ENCODE measurements at regions not wholly inside any gene's neighbourhood (a gene's known extent, or its start where the extent isn't known, plus 50 kb on each side); places are given as distances from the start of the nearest gene placed in this dataset.

- H3K4me3 ChIP-seq (replicated peaks in 1 of 2; ENCODE audit: low read depth in 1 of 2, low read length in 2 of 2), result no peak overlapping the region
- H3K9ac ChIP-seq (ENCODE audit: low read length), result no peak overlapping the region
- no peaks in the 10 kb centered on the region for H3K9me3 ChIP-seq (ENCODE audit: control insufficient read depth in 1 of 2, insufficient read depth in 1 of 2, low read depth in 1 of 2, low read length in 2 of 2)
- H3K9me2 ChIP-seq (ENCODE audit: insufficient read depth), result no peaks in the 10 kb centered on the region
- POLR2A ChIA-PET, result no interaction called here
- H3K4me2 ChIP-seq (ENCODE audit: low read length), result no peak overlapping the region
- no peaks in the 10 kb centered on the region for H3K79me2 ChIP-seq (ENCODE audit: insufficient read depth, low read length)
- no TSS peak for BruUV-seq (replicated peaks)
- RAD21 ChIA-PET (ENCODE audit: low non-redundant PET in 1 of 2, low total read pairs in 2 of 2, uncharacterized antibody in 2 of 2, unreplicated experiment in 2 of 2), result no interaction called here
- no peak for ATAC-seq
- H3K4me1 ChIP-seq (ENCODE audit: control insufficient read depth in 1 of 2, insufficient read depth in 2 of 2, low read length in 2 of 2), result no peaks in the 10 kb centered on the region
- no peaks in the 10 kb centered on the region for H3K36me3 ChIP-seq (ENCODE audit: control insufficient read depth in 1 of 2, insufficient read depth in 2 of 2, low read length in 2 of 2)
- no peaks in the 10 kb centered on the region for H3K27me3 ChIP-seq (ENCODE audit: insufficient read depth, low read length)
- CTCF ChIA-PET, result no interaction called here
- no peak for TF ChIP-seq SP1 (IDR thresholded peaks at IDR 0.05; ENCODE audit: low read depth)
- no peak for TF ChIP-seq EZH2phosphoT487 (IDR thresholded peaks at IDR 0.05; ENCODE audit: borderline replicate concordance)
- TF ChIP-seq ZNF274 (IDR thresholded peaks at IDR 0.05; ENCODE audit: low read depth, low read length), result no peak
- TF ChIP-seq SIN3A (IDR thresholded peaks at IDR 0.05; ENCODE audit: low read depth), result no peak
- no peak for TF ChIP-seq MAX (IDR thresholded peaks at IDR 0.05)
- no peak for TF ChIP-seq ATF3 (IDR thresholded peaks at IDR 0.05)
- TF ChIP-seq RAD21 (IDR thresholded peaks at IDR 0.05; ENCODE audit: low read depth), result no peak
- no peak for TF ChIP-seq YY1 (IDR thresholded peaks at IDR 0.05; ENCODE audit: extremely low read depth, insufficient replicate concordance, low read depth, low read length)
- TF ChIP-seq ZFX (IDR thresholded peaks at IDR 0.05), result no peak
- no peak for TF ChIP-seq POLR2AphosphoS5 (IDR thresholded peaks at IDR 0.05; ENCODE audit: low read depth, low read length)
- H2AFZ ChIP-seq (ENCODE audit: low read depth, low read length, poor library complexity, severe bottlenecking), result no peak overlapping the region
- no peak for DNase-seq (ENCODE audit: low read depth, low spot score)
- H4K20me1 ChIP-seq (ENCODE audit: insufficient read depth), result no peaks in the 10 kb centered on the region
- intact Hi-C loops (cut with micrococcal nuclease), result no loop called here
- no peak overlapping the region for H3K27ac ChIP-seq (ENCODE audit: low read depth, low read length)
These were observed 85.7 kb upstream of the GRIA1 start for GRCh38 chr5:153404747-153405146.

GRCh38 chr5:153421676-153422075 lies 68.8 kb upstream of the GRIA1 start:
- Histone ChIP-seq H3K9me2 (ENCODE audit: insufficient read depth) (no peaks in the 10 kb centered on the region), H3K4me1 (ENCODE audit: control insufficient read depth in 1 of 2, insufficient read depth in 2 of 2, low read length in 2 of 2) (no peaks in the 10 kb centered on the region), H3K9me3 (ENCODE audit: control insufficient read depth in 1 of 2, insufficient read depth in 1 of 2, low read depth in 1 of 2, low read length in 2 of 2) (no peaks in the 10 kb centered on the region), H3K79me2 (ENCODE audit: insufficient read depth, low read length) (no peaks in the 10 kb centered on the region), H3K36me3 (ENCODE audit: control insufficient read depth in 1 of 2, insufficient read depth in 2 of 2, low read length in 2 of 2) (no peaks in the 10 kb centered on the region), H3K4me2 (ENCODE audit: low read length) (no peak overlapping the region), H3K4me3 (replicated peaks in 1 of 2; ENCODE audit: low read depth in 1 of 2, low read length in 2 of 2) (no peak overlapping the region), H3K27ac (ENCODE audit: low read depth, low read length) (no peak overlapping the region), H4K20me1 (ENCODE audit: insufficient read depth) (0 out of 2 replicates have a peak, but pooled peaks cover 3% of the 10 kb centered on the region), H3K9ac (ENCODE audit: low read length) (no peak overlapping the region), H2AFZ (ENCODE audit: low read depth, low read length, poor library complexity, severe bottlenecking) (no peak overlapping the region), H3K27me3 (ENCODE audit: insufficient read depth, low read length) (peaks cover 14% of the 10 kb centered on the region)
- CTCF ChIA-PET, result no interaction called here
- RAD21 ChIA-PET (ENCODE audit: low non-redundant PET in 1 of 2, low total read pairs in 2 of 2, uncharacterized antibody in 2 of 2, unreplicated experiment in 2 of 2), result no interaction called here
- DNase-seq (ENCODE audit: low read depth, low spot score) (no peak), ATAC-seq (no peak)
- intact Hi-C loops (cut with micrococcal nuclease), result loop anchor here (10.0 kb wide), 1 partner anchor 887 kb away; no protein-coding TSS in a partner anchor
- no TSS peak for BruUV-seq (replicated peaks)
- POLR2A ChIA-PET, result no interaction called here
- no peak for TF ChIP-seq SIN3A (IDR thresholded peaks at IDR 0.05; ENCODE audit: low read depth)
- no peak for TF ChIP-seq POLR2AphosphoS5 (IDR thresholded peaks at IDR 0.05; ENCODE audit: low read depth, low read length)
- no peak for TF ChIP-seq SRF (IDR thresholded peaks at IDR 0.05; ENCODE audit: low read depth)
- TF ChIP-seq ATF3 (IDR thresholded peaks at IDR 0.05), result no peak
- no peak for TF ChIP-seq CBX3 (IDR thresholded peaks at IDR 0.05; ENCODE audit: low read depth)
- TF ChIP-seq SP1 (IDR thresholded peaks at IDR 0.05; ENCODE audit: low read depth), result no peak
- TF ChIP-seq ELF1 (IDR thresholded peaks at IDR 0.05; ENCODE audit: borderline replicate concordance, low read depth), result no peak
- TF ChIP-seq RAD21 (IDR thresholded peaks at IDR 0.05; ENCODE audit: low read depth), result no peak
- TF ChIP-seq TCF7L2 (IDR thresholded peaks at IDR 0.05; ENCODE audit: borderline replicate concordance, extremely low read depth, insufficient read depth, insufficient read length), result no peak
- no peak for TF ChIP-seq MAX (IDR thresholded peaks at IDR 0.05)
- TF ChIP-seq ZBTB33 (IDR thresholded peaks at IDR 0.05; ENCODE audit: extremely low read depth, insufficient replicate concordance, low read length), result no peak
- no peak for TF ChIP-seq JUND (IDR thresholded peaks at IDR 0.05)
- no peak for TF ChIP-seq POLR2A (IDR thresholded peaks at IDR 0.05; ENCODE audit: borderline replicate concordance, extremely low read depth, insufficient read depth, insufficient read length)
- TF ChIP-seq ZNF274 (IDR thresholded peaks at IDR 0.05; ENCODE audit: low read depth, low read length), result no peak
- no peak for TF ChIP-seq ZFX (IDR thresholded peaks at IDR 0.05)
